ENCODE measurements at regions not wholly inside any gene's neighbourhood (a gene's known extent, or its start where the extent isn't known, plus 50 kb on each side); places are given as distances from the start of the nearest gene placed in this dataset.
A peak's percentile ranks its signal among the peaks of the same experiment; 100 is the strongest.

DNA sequence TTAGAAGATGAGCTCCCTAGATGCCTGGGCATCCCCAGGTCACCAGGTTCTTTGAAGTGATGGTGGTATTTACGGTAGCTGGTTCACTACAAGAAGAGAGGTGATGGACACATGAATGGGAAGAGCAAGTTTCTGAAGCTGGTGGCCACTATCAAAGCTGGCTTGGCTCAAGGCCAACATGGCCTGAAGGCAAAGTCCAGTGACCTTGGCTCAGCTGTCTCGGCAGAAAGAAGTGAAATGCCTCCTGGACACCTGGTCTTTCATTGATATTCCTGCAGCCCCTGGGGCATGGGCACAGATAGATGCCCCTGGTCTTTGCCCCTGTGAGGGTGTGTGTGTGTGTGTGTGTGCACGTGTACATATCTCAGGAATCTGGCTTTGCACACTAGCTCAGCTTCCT is 441.8 kb upstream of the TMPO start:
- Histone ChIP-seq H3K9me1 (ENCODE audit: control insufficient read depth, insufficient read depth, low read length) (no peaks in the 10 kb centered on the region), H3K79me2 (ENCODE audit: control insufficient read depth, insufficient read depth, low read length) (no peaks in the 10 kb centered on the region), H3K9ac (ENCODE audit: insufficient read depth in 1 of 2, low read depth in 2 of 2, low read length in 2 of 2) (no peak overlapping the region), H4K20me1 (replicated peaks; ENCODE audit: control insufficient read depth, insufficient read depth, low read length) (no peaks in the 10 kb centered on the region), H3K27me3 (ENCODE audit: control insufficient read depth in 2 of 2, insufficient read depth in 2 of 2, low read length in 2 of 2) (no peaks in the 10 kb centered on the region), H3K9me3 (replicated peaks; ENCODE audit: control insufficient read depth, insufficient read depth, low read depth, low read length) (no peaks in the 10 kb centered on the region), H3K4me2 (ENCODE audit: insufficient read depth, low read length) (no peak overlapping the region), H3K36me3 (ENCODE audit: control insufficient read depth, insufficient read depth, low read length) (no peaks in the 10 kb centered on the region), H3K27ac (ENCODE audit: extremely low read depth, low read depth, low read length) (no peak overlapping the region), H3K4me3 (no peak overlapping the region), H2AFZ (ENCODE audit: low read depth, low read length) (no peak overlapping the region), H3K4me1 (replicated peaks in 1 of 2; ENCODE audit: control insufficient read depth in 2 of 2, insufficient read depth in 2 of 2, low read length in 2 of 2) (no peaks in the 10 kb centered on the region)
- BruUV-seq (replicated peaks) = no TSS peak
- TF ChIP-seq ZFPM2 (CRISPR knock-in tag; IDR thresholded peaks at IDR 0.05) (no peak), NFIC (IDR thresholded peaks at IDR 0.05) (peak; percentile 36; the same call in 1 of the 2 replicates)
- ChIA-PET CTCF (ENCODE audit: low intra/inter-chr PET ratio) (no interaction called here), POLR2A (no interaction called here)
- DNase-seq (ENCODE audit: extremely low read depth in 1 of 4, low spot score in 3 of 4) (no peak), FAIRE-seq (no peak), ATAC-seq (no peak)
- in situ Hi-C loops (cut with MboI) = no loop called here
- WGBS (ENCODE audit: insufficient coverage, low coverage, missing lambda C conversion rate) = 4% methylated on average over 3 of the region's 3 CpGs
- intact Hi-C loops (cut with micrococcal nuclease) = no loop called here

- Histone ChIP-seq H2AFZ (ENCODE audit: low read depth, low read length) (no peak overlapping the region), H3K4me1 (replicated peaks in 1 of 2; ENCODE audit: control insufficient read depth in 2 of 2, insufficient read depth in 2 of 2, low read length in 2 of 2) (no peaks in the 10 kb centered on the region), H3K4me3 (no peak overlapping the region), H3K4me2 (ENCODE audit: insufficient read depth, low read length) (no peak overlapping the region), H3K79me2 (ENCODE audit: control insufficient read depth, insufficient read depth, low read length) (no peaks in the 10 kb centered on the region), H3K36me3 (ENCODE audit: control insufficient read depth, insufficient read depth, low read length) (no peaks in the 10 kb centered on the region), H3K9me1 (ENCODE audit: control insufficient read depth, insufficient read depth, low read length) (no peaks in the 10 kb centered on the region), H3K9me3 (replicated peaks; ENCODE audit: control insufficient read depth, insufficient read depth, low read depth, low read length) (no peaks in the 10 kb centered on the region), H3K27me3 (ENCODE audit: control insufficient read depth in 2 of 2, insufficient read depth in 2 of 2, low read length in 2 of 2) (no peaks in the 10 kb centered on the region), H3K9ac (ENCODE audit: insufficient read depth in 1 of 2, low read depth in 2 of 2, low read length in 2 of 2) (no peak overlapping the region), H4K20me1 (replicated peaks; ENCODE audit: control insufficient read depth, insufficient read depth, low read length) (no peaks in the 10 kb centered on the region), H3K27ac (ENCODE audit: extremely low read depth, low read depth, low read length) (no peak overlapping the region)
- FAIRE-seq = no peak
- ChIA-PET CTCF (ENCODE audit: low intra/inter-chr PET ratio) (no interaction called here), POLR2A (no interaction called here)
- intact Hi-C loops (cut with micrococcal nuclease) = no loop called here
- no TSS peak for BruUV-seq (replicated peaks)
- 4% methylated on average over 2 of the region's 2 CpGs for WGBS (ENCODE audit: insufficient coverage, low coverage, missing lambda C conversion rate)
- no peak for ATAC-seq
- no peak for DNase-seq (ENCODE audit: extremely low read depth in 1 of 4, low spot score in 3 of 4)
- in situ Hi-C loops (cut with MboI) = no loop called here
- TF ChIP-seq KHSRP (IDR thresholded peaks at IDR 0.05) (no peak), NBN (IDR thresholded peaks at IDR 0.05; ENCODE audit: low read depth) (no peak), CGGBP1 (CRISPR knock-in tag; IDR thresholded peaks at IDR 0.05) (no peak), SMARCB1 (IDR thresholded peaks at IDR 0.05; ENCODE audit: insufficient read length, low read depth) (no peak), TAF15 (IDR thresholded peaks at IDR 0.05; ENCODE audit: low read depth, low read length) (no peak), KLF10 (CRISPR knock-in tag; IDR thresholded peaks at IDR 0.05) (no peak), ZBED1 (IDR thresholded peaks at IDR 0.05) (no peak), CCNT2 (IDR thresholded peaks at IDR 0.05; ENCODE audit: borderline replicate concordance, extremely low read depth, insufficient read length, low read depth, low read length) (no peak), TAF1 (IDR thresholded peaks at IDR 0.05; ENCODE audit: control insufficient read depth, extremely low read depth, insufficient read depth, low read length, severe bottlenecking) (no peak)
- TF ChIP-seq, protein P1, sequence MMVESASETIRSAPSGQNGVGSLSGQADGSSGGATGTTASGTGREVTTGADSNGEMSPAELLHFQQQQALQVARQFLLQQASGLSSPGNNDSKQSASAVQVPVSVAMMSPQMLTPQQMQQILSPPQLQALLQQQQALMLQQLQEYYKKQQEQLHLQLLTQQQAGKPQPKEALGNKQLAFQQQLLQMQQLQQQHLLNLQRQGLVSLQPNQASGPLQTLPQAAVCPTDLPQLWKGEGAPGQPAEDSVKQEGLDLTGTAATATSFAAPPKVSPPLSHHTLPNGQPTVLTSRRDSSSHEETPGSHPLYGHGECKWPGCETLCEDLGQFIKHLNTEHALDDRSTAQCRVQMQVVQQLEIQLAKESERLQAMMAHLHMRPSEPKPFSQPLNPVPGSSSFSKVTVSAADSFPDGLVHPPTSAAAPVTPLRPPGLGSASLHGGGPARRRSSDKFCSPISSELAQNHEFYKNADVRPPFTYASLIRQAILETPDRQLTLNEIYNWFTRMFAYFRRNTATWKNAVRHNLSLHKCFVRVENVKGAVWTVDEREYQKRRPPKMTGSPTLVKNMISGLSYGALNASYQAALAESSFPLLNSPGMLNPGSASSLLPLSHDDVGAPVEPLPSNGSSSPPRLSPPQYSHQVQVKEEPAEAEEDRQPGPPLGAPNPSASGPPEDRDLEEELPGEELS (CRISPR knock-in tag; IDR thresholded peaks at IDR 0.05; ENCODE audit: borderline replicate concordance) = no peak
- TF ChIP-seq, protein P2, sequence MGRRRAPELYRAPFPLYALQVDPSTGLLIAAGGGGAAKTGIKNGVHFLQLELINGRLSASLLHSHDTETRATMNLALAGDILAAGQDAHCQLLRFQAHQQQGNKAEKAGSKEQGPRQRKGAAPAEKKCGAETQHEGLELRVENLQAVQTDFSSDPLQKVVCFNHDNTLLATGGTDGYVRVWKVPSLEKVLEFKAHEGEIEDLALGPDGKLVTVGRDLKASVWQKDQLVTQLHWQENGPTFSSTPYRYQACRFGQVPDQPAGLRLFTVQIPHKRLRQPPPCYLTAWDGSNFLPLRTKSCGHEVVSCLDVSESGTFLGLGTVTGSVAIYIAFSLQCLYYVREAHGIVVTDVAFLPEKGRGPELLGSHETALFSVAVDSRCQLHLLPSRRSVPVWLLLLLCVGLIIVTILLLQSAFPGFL (CRISPR knock-in tag; IDR thresholded peaks at IDR 0.05) = no peak
Observed at GRCh38 chr12:98074286-98074685, 441.1 kb upstream of the TMPO start.

Measured in K562 (cell line).